CD4-positive, alpha-beta T cell treated with Interferon alpha-2 for 1 hour (primary cell): ENCODE measurements at regions not wholly inside any gene's neighbourhood (a gene's known extent, or its start where the extent isn't known, plus 50 kb on each side); places are given as distances from the start of the nearest gene placed in this dataset.
"Not testable (repeated sequence)": the region's sequence is repeated elsewhere in the genome, so short reads cannot be mapped to it uniquely, and the experiment has no call there.

Source experiments
- DNase-seq, 2 donors: peaks; one replicate each; pipeline ENCODE4 v3.0.0-alpha.2; 2020 to 2022

GRCh38 chr7:1300636-1301035 is 68.0 kb downstream of the UNCX start:
- no peak for DNase-seq

- DNase-seq = no peak
These were observed 68.6 kb downstream of the UNCX start for GRCh38 chr7:1301054-1301881.

- DNase-seq = no peak
These were observed 69.2 kb downstream of the UNCX start for GRCh38 chr7:1301882-1302251.

GRCh38 chr7:1302936-1303335 is 70.3 kb downstream of the UNCX start:
- DNase-seq = no peak

GRCh38 chr7:1304011-1304410 is 71.3 kb downstream of the UNCX start:
- not testable (repeated sequence) for DNase-seq

GRCh38 chr7:1305873-1306272 is 73.2 kb downstream of the UNCX start:
- no peak for DNase-seq

GRCh38 chr7:1307828-1308227 is 75.2 kb downstream of the UNCX start:
- no peak for DNase-seq

GRCh38 chr7:1309290-1309689 is 76.6 kb downstream of the UNCX start:
- no peak for DNase-seq

GRCh38 chr7:1309996-1310395 is 77.3 kb downstream of the UNCX start:
- DNase-seq = no peak

- DNase-seq = no peak
These were observed 78.3 kb downstream of the UNCX start for GRCh38 chr7:1310936-1311335.

- DNase-seq = no peak
These were observed 78.9 kb downstream of the UNCX start for GRCh38 chr7:1311406-1312135.

GRCh38 chr7:1312136-1313070 is 79.7 kb downstream of the UNCX start:
- DNase-seq = no peak

- no peak for DNase-seq
These were observed 80.9 kb downstream of the UNCX start for GRCh38 chr7:1313613-1314012.

- no peak for DNase-seq
These were observed 81.6 kb downstream of the UNCX start for GRCh38 chr7:1314021-1314907.

- DNase-seq = no peak
These were observed 82.3 kb downstream of the UNCX start for GRCh38 chr7:1314908-1315450.

GRCh38 chr7:1316086-1316485 is 83.4 kb downstream of the UNCX start:
- no peak for DNase-seq

GRCh38 chr7:1317646-1318045 is 85.0 kb downstream of the UNCX start:
- DNase-seq = no peak

- no peak for DNase-seq
These were observed 85.4 kb downstream of the UNCX start for GRCh38 chr7:1318051-1318450.

GRCh38 chr7:1318661-1319060 is 86.0 kb downstream of the UNCX start:
- DNase-seq = no peak

GRCh38 chr7:1320616-1321240 is 88.1 kb downstream of the UNCX start:
- DNase-seq = no peak
